Adrenal gland (tissue), 9 donors: ENCODE measurements at regions not wholly inside any gene's neighbourhood (a gene's known extent, or its start where the extent isn't known, plus 50 kb on each side); places are given as distances from the start of the nearest gene placed in this dataset.
"Not testable (repeated sequence)": the region's sequence is repeated elsewhere in the genome, so short reads cannot be mapped to it uniquely, and the experiment has no call there.

Experiments used
- DNase-seq, 7 donors: peaks; one replicate each; pipeline ENCODE4 v3.0.0-alpha.2; 2019 to 2020
- H3K27ac ChIP-seq, 5 donors: fragments of 200-600 bp; sonication (generic) in 4 of 5; 1 replicate in 3 of 5; 2 replicates in 2 of 5; pipeline versions ENCODE4 v1.5.1 to v1.8.0; 2016 to 2020; ENCODE audit warnings: mild to moderate bottlenecking in 1 of 5
- H3K27me3 ChIP-seq: fragments of 200-600 bp; 2 replicates; pipeline ENCODE4 v1.8.0; 2021
- H3K36me3 ChIP-seq, 2 donors: fragments of 200-600 bp; replicated peaks in 1 of 2; 1 replicate in 1 of 2; 2 replicates in 1 of 2; pipeline versions ENCODE4 v1.5.1 to v1.8.0; 2018 to 2022
- H3K4me1 ChIP-seq, 2 donors: fragments of 200-600 bp; replicated peaks in 1 of 2; 1 replicate in 1 of 2; 2 replicates in 1 of 2; pipeline versions ENCODE4 v1.5.1 to v1.8.0; 2018 to 2021
- H3K4me3 ChIP-seq, 4 donors: fragments of 200-600 bp; sonication (generic) in 3 of 4; one replicate each; pipeline ENCODE4 v1.5.1; 2016 to 2018
- H3K9me3 ChIP-seq, 3 donors: fragments of 200-600 bp; sonication (generic) in 1 of 3; replicated peaks in 1 of 3; 1 replicate in 2 of 3; 2 replicates in 1 of 3; pipeline versions ENCODE4 v1.5.1 to v1.8.0; 2016 to 2021
- CTCF ChIP-seq, 6 experiments: fragments of 450-650 bp in 4 of 6; fragments of 200-600 bp in 2 of 6; sonication (generic) in 1 of 6; IDR thresholded peaks; 1 replicate in 5 of 6; 2 replicates in 1 of 6; pipeline versions ENCODE4 v1.5.1 to v1.8.0; 2016 to 2021; ENCODE audit warnings: antibody characterized with exemption in 6 of 6, mild to moderate bottlenecking in 2 of 6, moderate library complexity in 1 of 6
- POLR2A ChIP-seq, 2 donors: fragments of 450-650 bp; IDR thresholded peaks; one replicate each; pipeline ENCODE4 v1.6.1; 2017; ENCODE audit warnings: antibody characterized with exemption in 2 of 2, mild to moderate bottlenecking in 2 of 2, moderate library complexity in 1 of 2
- WGBS, 4 donors: extraction: QIAGEN DNeasy Blood & Tissue Kit in 2 of 4; methylation state at CpG; one replicate each; pipeline versions ENCODE4 v1.1.5 to v1.1.7; 2013 to 2017; 5-methylcytosine and 5-hydroxymethylcytosine counted together
- intact Hi-C, 2 donors: fragments of 100-400 bp; cut with DNase I; formaldehyde crosslinking; loops; one replicate each; pipeline versions ENCODE4 v1.14.1 to v1.15.0; 2022 to 2023
- donor health status: healthy with polysubstance abuse.
- donor health status: Bipolar disorder and iron deficiency.
- donor health status: DM: yes; HTN: yes; CAD: no.
- donor health status: DM: no; HTN: no; CAD: no.
- donor health status: DM: no; HTN: no; CAD: no.

GRCh38 chr17:83170571-83171260 is 91.3 kb downstream of the METRNL start:
- intact Hi-C loops, result no loop called here
- Histone ChIP-seq H3K4me1 (no peaks in the 10 kb centered on the region), H3K4me3 (no peak overlapping the region), H3K27ac (no peak overlapping the region), H3K9me3 (no peaks in the 10 kb centered on the region), H3K36me3 (no peaks in the 10 kb centered on the region), H3K27me3 (no peaks in the 10 kb centered on the region)
- peak in 1 of 7 donors; percentile 0 for DNase-seq
- TF ChIP-seq CTCF (IDR thresholded peaks at IDR 0.05) (no peak), POLR2A (IDR thresholded peaks at IDR 0.05) (no peak)
- WGBS, 4 donors, result 69 to 77% (median 75%) methylated on average over 9 of the region's 9 CpGs

- no peak overlapping the region for H3K4me3 ChIP-seq
- no peaks in the 10 kb centered on the region for H3K4me1 ChIP-seq
- H3K27me3 ChIP-seq, result no peaks in the 10 kb centered on the region
- DNase-seq, result peak in 2 of 7 donors; percentile 12 to 14
- TF ChIP-seq POLR2A (IDR thresholded peaks at IDR 0.05) (no peak), CTCF (IDR thresholded peaks at IDR 0.05) (no peak)
- 66 to 86% (median 77%) methylated on average over 6 to 21 of the region's 21 CpGs for WGBS, 4 donors
- H3K27ac ChIP-seq, result no peak overlapping the region
- H3K9me3 ChIP-seq, result no peaks in the 10 kb centered on the region
- no peaks in the 10 kb centered on the region for H3K36me3 ChIP-seq
- intact Hi-C loops, result no loop called here
These were observed 92.3 kb downstream of the METRNL start for GRCh38 chr17:83171661-83172060.

DNA sequence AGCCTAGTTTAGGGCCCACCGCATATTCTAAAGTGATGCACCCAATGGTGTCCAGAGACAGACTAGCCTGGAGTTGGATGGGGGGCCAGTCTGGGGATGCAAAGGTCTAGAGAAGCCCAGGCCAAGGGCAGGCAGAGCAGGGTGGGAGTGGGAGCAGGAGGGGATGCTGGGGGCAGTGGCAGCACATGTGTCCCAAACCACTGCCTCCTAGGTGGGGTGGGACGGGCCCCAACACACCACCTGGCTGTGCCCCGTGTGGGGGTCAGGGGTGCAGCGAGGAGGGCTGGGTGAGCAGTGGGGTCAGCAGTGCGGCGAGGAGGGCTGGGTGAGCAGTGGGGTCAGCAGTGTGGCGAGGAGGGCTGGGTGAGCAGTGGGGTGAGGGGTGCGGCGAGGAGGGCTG is 92.7 kb downstream of the METRNL start:
- H3K27me3 ChIP-seq, H3K4me1 ChIP-seq, H3K9me3 ChIP-seq, H3K27ac ChIP-seq, intact Hi-C loops, H3K4me3 ChIP-seq, H3K36me3 ChIP-seq: not testable (repeated sequence)
- DNase-seq, result peak in 1 of 7 donors; percentile 6
- WGBS, 4 donors, result 88 to 96% (median 91%) methylated on average over 2 to 9 of the region's 9 CpGs

DNA sequence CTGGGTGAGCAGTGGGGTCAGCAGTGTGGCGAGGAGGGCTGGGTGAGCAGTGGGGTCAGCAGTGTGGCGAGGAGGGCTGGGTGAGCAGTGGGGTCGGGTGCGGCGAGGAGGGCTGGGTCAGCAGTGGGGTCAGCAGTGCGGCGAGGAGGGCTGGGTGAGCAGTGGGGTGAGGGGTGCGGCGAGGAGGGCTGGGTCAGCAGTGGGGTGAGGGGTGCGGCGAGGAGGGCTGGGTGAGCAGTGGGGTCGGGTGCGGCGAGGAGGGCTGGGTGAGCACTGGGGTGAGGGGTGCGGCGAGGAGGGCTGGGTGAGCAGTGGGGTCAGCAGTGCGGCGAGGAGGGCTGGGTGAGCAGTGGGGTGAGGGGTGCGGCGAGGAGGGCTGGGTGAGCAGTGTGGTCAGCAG is 93.2 kb downstream of the METRNL start:
- intact Hi-C loops, H3K27me3 ChIP-seq: not testable (repeated sequence)
- 84 to 89% methylated on average over 18 to 19 of the region's 20 CpGs; no CpG with 5 or more reads in 2 of the 4 donors for WGBS, 4 donors

DNA sequence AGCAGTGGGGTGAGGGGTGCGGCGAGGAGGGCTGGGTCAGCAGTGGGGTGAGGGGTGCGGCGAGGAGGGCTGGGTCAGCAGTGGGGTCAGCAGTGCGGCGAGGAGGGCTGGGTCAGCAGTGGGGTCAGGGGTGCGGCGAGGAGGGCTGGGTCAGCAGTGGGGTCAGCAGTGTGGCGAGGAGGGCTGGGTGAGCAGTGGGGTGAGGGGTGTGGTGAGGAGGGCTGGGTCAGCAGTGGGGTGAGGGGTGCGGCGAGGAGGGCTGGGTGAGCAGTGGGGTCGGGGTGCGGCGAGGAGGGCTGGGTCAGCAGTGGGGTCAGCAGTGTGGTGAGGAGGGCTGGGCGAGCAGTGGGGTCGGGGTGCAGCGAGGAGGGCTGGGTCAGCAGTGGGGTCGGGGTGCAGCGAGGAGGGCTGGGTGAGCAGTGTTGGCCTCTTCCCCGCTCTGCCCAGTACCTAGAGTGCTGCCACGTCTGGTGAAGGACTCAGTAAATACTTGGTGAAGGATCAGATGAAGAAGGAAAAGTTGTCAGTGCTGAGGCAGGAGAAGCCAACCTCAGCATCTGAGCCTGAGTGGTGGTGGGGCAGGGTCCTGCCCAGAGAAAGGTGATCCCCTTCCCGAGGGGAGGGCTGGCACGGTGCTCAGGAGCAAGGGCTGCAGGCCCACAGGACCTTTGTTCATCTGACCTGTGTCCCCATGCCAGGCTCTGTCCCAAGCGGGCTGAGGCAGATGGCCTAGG is 93.9 kb downstream of the METRNL start:
- H3K4me1 ChIP-seq, H3K36me3 ChIP-seq, H3K4me3 ChIP-seq, H3K27me3 ChIP-seq, H3K27ac ChIP-seq, H3K9me3 ChIP-seq, intact Hi-C loops: not testable (repeated sequence)
- 73 to 93% (median 89%) methylated on average over 9 to 24 of the region's 24 CpGs for WGBS, 4 donors
- DNase-seq, result peak in 1 of 7 donors; percentile 12

More for the DNA sequence above, 93.2 kb downstream of the METRNL start:
- not testable (repeated sequence) for H3K36me3 ChIP-seq, H3K4me1 ChIP-seq, DNase-seq, H3K4me3 ChIP-seq, H3K9me3 ChIP-seq, H3K27ac ChIP-seq
